ENCODE measurements at regions not wholly inside any gene's neighbourhood (a gene's known extent, or its start where the extent isn't known, plus 50 kb on each side); places are given as distances from the start of the nearest gene placed in this dataset.

GRCh38 chr2:121086450-121086849 lies 198.6 kb downstream of the TFCP2L1 start:
- no peak for TF ChIP-seq GATA2 (IDR thresholded peaks at IDR 0.05; ENCODE audit: insufficient read depth, insufficient read length, low read depth, low read length)
- TF ChIP-seq JUN (IDR thresholded peaks at IDR 0.05; ENCODE audit: borderline replicate concordance, insufficient read depth, insufficient read length, low read depth): no peak
- no peak for TF ChIP-seq POLR2A (IDR thresholded peaks at IDR 0.05; ENCODE audit: low read depth, low read length)
- no peak for TF ChIP-seq CTCF (IDR thresholded peaks at IDR 0.05; ENCODE audit: extremely low read depth in 1 of 2, insufficient read depth in 1 of 2, low read depth in 1 of 2, low read length in 2 of 2)
- TF ChIP-seq, protein P1, sequence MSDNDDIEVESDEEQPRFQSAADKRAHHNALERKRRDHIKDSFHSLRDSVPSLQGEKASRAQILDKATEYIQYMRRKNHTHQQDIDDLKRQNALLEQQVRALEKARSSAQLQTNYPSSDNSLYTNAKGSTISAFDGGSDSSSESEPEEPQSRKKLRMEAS (IDR thresholded peaks at IDR 0.05; ENCODE audit: insufficient read depth, insufficient read length): no peak
